ENCODE measurements at regions not wholly inside any gene's neighbourhood (a gene's known extent, or its start where the extent isn't known, plus 50 kb on each side); places are given as distances from the start of the nearest gene placed in this dataset.

DNA sequence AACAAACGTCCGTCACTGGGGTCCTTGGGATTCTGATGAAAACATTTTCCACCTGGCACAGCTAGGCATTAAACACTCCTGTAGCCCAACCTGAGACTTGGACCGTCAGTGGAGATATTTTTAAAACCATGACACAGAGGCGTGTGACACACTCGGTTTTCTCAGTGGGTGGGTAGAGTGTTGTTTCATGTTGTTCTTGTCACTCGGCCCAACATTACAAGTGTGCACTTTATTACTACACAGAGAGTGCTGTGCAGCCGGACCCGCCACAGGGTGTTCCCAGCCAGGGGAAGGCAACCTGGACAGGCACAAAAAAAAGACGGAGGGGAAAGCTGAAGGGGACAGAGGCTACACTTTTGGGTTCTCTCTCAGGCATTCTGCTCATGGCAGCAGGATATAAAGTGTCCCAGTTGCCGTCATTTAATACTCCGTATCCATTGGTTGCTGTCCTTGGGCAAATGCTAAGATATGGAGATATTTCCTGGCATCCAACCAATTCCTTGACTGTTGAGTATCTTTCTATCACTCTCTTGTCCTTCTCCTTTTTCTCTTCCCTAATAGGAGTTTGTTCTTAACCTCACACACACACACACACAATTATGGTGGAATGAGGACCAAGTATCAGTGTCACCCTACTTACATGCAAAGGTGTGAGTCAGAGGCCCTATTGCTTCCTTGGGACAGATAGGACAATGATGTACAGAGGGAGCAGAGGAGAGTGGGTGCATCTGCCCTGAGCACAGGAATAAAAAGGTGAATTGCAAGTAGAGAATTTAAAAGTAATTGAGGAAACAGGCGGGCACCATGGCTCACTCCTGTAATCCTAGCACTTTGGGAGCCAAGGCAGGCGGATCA is 154.1 kb upstream of the SOX9 start:
- TF ChIP-seq, protein P1, sequence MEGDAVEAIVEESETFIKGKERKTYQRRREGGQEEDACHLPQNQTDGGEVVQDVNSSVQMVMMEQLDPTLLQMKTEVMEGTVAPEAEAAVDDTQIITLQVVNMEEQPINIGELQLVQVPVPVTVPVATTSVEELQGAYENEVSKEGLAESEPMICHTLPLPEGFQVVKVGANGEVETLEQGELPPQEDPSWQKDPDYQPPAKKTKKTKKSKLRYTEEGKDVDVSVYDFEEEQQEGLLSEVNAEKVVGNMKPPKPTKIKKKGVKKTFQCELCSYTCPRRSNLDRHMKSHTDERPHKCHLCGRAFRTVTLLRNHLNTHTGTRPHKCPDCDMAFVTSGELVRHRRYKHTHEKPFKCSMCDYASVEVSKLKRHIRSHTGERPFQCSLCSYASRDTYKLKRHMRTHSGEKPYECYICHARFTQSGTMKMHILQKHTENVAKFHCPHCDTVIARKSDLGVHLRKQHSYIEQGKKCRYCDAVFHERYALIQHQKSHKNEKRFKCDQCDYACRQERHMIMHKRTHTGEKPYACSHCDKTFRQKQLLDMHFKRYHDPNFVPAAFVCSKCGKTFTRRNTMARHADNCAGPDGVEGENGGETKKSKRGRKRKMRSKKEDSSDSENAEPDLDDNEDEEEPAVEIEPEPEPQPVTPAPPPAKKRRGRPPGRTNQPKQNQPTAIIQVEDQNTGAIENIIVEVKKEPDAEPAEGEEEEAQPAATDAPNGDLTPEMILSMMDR (IDR thresholded peaks at IDR 0.05), result no peak
- no peak for TF ChIP-seq EZH2 (IDR thresholded peaks at IDR 0.05; ENCODE audit: borderline replicate concordance, insufficient read depth, low read depth, low read length, poor library complexity, severe bottlenecking)

Data from B cell (primary cell).